HL-60 (cell line): ENCODE measurements at regions not wholly inside any gene's neighbourhood (a gene's known extent, or its start where the extent isn't known, plus 50 kb on each side); places are given as distances from the start of the nearest gene placed in this dataset.
A peak's percentile ranks its signal among the peaks of the same experiment; 100 is the strongest.

ENCODE experiments used
- DNase-seq, 2 experiments: peaks; one replicate each; pipeline ENCODE4 v3.0.0-alpha.2; 2010 to 2020; ENCODE audit warnings: low read depth in 1 of 2, low spot score in 1 of 2
- H3K27ac ChIP-seq: fragments of 250-450 bp; sonication (Bioruptor Pico); replicated peaks from 2 replicates; pipeline ENCODE4 v1.5.1; 2020; ENCODE audit warnings: mild to moderate bottlenecking, moderate library complexity
- H3K27me3 ChIP-seq: fragments of 250-450 bp; sonication (Bioruptor Pico); 2 replicates; pipeline ENCODE4 v1.5.1; 2021; ENCODE audit warnings: mild to moderate bottlenecking, moderate library complexity; ENCODE audit not compliant: insufficient read depth, poor library complexity, severe bottlenecking
- H3K4me3 ChIP-seq: replicated peaks from 2 replicates; pipeline ENCODE4 v1.5.1; 2011; ENCODE audit warnings: mild to moderate bottlenecking, control low read depth, low read length; ENCODE audit not compliant: insufficient read depth
- CTCF ChIP-seq: IDR thresholded peaks from one replicate; pipeline ENCODE4 v1.5.1; 2011; ENCODE audit warnings: low read length, control low read depth, inconsistent platforms; ENCODE audit not compliant: insufficient read depth
- GABPA ChIP-seq: IDR thresholded peaks from 2 replicates; pipeline ENCODE4 v1.6.1; 2012; ENCODE audit warnings: low read depth
- POLR2AphosphoS5 ChIP-seq: IDR thresholded peaks from 2 replicates; pipeline ENCODE4 v1.6.1; 2012; ENCODE audit warnings: low read depth
- REST ChIP-seq: IDR thresholded peaks from 2 replicates; pipeline ENCODE4 v1.6.1; 2012; ENCODE audit warnings: low read depth; ENCODE audit not compliant: insufficient replicate concordance
- SPI1 ChIP-seq: IDR thresholded peaks from 2 replicates; pipeline ENCODE4 v1.6.1; 2012; ENCODE audit warnings: low read depth, mild to moderate bottlenecking, borderline replicate concordance

- no peaks in the 10 kb centered on the region for H3K27me3 ChIP-seq
- DNase-seq: peak in 1 of 2 experiments; percentile 23
- no peak overlapping the region for H3K4me3 ChIP-seq
- TF ChIP-seq CTCF (no peak), SPI1 (no peak), REST (no peak), POLR2AphosphoS5 (no peak), GABPA (no peak)
- H3K27ac ChIP-seq: no peak overlapping the region; the same call in 1 of the 2 replicates
Measured at GRCh38 chr2:101540518-101540917, 65.6 kb upstream of the RFX8 start.

- H3K4me3 ChIP-seq: no peak overlapping the region
- H3K27me3 ChIP-seq: no peaks in the 10 kb centered on the region
- H3K27ac ChIP-seq: no peak overlapping the region
- TF ChIP-seq POLR2AphosphoS5 (no peak), SPI1 (no peak), CTCF (no peak), REST (no peak), GABPA (no peak)
- DNase-seq: no peak
Measured at GRCh38 chr2:101538076-101538475, 63.2 kb upstream of the RFX8 start.

GRCh38 chr2:101534149-101534611 is 59.3 kb upstream of the RFX8 start:
- H3K4me3 ChIP-seq: no peak overlapping the region
- H3K27me3 ChIP-seq: no peaks in the 10 kb centered on the region
- H3K27ac ChIP-seq: peak overlapping the region; percentile 56
- TF ChIP-seq SPI1 (peak; percentile 58; the same call in 1 of the 2 replicates), GABPA (no peak), REST (no peak), POLR2AphosphoS5 (peak; percentile 60; the same call in 1 of the 2 replicates), CTCF (no peak)
- peak; percentile 86 to 95 for DNase-seq
